GM13976 (cell line): ENCODE measurements at regions not wholly inside any gene's neighbourhood (a gene's known extent, or its start where the extent isn't known, plus 50 kb on each side); places are given as distances from the start of the nearest gene placed in this dataset.

Source experiments
- DNase-seq: peaks from one replicate; pipeline ENCODE4 v3.0.0; 2012; ENCODE audit warnings: low spot score
- in situ Hi-C: fragments of 300-500 bp; cut with MboI; formaldehyde crosslinking; loops from one replicate; pipeline ENCODE4 v1.12.0; 2022; ENCODE audit warnings: low sequenced_read_pairs, mixed read lengths, inconsistent platforms; ENCODE audit not compliant: unreplicated experiment
- TF ChIP-seq, protein P1 (sequence below): IDR thresholded peaks from 2 replicates; pipeline ENCODE4 v1.5.1; 2012; ENCODE audit warnings: borderline replicate concordance, mild to moderate bottlenecking; ENCODE audit not compliant: insufficient read depth; ENCODE audit errors: extremely low read depth, missing control alignments, control extremely low read depth

DNA sequence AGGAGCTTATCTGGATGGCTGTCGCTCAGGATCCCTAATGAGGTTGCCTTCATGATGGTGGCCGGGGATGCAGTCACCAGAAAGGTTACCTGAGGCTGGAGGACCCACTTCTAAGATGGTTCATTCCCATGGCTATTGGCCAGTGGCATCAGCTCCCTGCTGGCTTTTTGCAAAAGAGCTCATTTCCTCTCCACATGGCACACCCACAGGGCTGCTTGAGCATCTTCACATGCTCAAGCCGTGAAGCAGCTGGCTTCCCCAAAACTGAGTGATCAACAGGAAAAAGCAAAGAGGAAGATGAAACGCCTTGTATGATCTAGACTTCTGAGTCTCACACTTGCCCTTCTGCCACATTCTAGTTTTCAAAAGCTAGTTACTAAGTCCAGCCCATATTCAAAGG lies 124.6 kb upstream of the CXADR start:
- TF ChIP-seq, protein P1, sequence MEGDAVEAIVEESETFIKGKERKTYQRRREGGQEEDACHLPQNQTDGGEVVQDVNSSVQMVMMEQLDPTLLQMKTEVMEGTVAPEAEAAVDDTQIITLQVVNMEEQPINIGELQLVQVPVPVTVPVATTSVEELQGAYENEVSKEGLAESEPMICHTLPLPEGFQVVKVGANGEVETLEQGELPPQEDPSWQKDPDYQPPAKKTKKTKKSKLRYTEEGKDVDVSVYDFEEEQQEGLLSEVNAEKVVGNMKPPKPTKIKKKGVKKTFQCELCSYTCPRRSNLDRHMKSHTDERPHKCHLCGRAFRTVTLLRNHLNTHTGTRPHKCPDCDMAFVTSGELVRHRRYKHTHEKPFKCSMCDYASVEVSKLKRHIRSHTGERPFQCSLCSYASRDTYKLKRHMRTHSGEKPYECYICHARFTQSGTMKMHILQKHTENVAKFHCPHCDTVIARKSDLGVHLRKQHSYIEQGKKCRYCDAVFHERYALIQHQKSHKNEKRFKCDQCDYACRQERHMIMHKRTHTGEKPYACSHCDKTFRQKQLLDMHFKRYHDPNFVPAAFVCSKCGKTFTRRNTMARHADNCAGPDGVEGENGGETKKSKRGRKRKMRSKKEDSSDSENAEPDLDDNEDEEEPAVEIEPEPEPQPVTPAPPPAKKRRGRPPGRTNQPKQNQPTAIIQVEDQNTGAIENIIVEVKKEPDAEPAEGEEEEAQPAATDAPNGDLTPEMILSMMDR = no peak
- in situ Hi-C loops = loop anchor here (25.0 kb wide), 1 partner anchor 174 kb away; no protein-coding TSS in a partner anchor
- DNase-seq = no peak

DNA sequence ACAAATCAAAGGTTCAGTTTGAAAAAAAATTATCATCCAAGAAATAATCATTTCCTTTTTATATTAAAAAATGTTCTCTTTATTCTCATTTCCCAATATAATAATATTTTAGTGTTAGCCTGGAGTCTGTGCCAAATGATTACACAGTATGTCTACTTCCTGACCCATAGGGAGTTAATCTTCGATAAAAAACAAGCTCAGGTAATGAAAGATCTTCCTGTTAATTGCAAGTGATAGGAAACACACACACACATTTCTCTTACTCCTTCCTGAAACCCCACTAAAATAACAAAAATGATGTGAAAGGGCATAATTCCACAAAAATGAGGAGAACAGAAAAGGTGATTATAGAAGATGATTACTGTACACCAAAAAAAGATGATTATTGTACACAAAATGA lies 123.5 kb upstream of the CXADR start:
- DNase-seq = no peak
- in situ Hi-C loops = loop anchor here (25.0 kb wide), 1 partner anchor 173 kb away; no protein-coding TSS in a partner anchor
- TF ChIP-seq, protein P1 = no peak

DNA sequence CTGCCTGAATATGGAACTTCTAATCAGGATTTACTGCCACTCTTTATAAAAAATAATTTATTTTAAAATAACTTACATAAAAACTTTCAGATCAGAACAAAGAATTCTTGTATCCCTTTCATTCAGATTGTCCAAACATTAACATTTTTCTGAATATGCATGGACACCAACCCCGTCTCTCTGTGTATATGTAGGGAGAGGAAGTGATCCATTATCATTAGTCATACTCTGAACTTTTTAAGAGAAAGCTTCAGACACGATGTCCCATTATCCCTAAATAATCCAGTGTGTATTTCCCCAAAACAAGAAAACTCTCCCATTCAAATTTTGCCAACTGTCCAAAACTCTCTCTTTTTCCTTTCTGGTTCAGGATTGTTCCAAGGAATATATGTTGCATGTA lies 122.3 kb upstream of the CXADR start:
- TF ChIP-seq, protein P1 = no peak
- in situ Hi-C loops = loop anchor here (25.0 kb wide), 1 partner anchor 172 kb away; no protein-coding TSS in a partner anchor
- no peak for DNase-seq

DNA sequence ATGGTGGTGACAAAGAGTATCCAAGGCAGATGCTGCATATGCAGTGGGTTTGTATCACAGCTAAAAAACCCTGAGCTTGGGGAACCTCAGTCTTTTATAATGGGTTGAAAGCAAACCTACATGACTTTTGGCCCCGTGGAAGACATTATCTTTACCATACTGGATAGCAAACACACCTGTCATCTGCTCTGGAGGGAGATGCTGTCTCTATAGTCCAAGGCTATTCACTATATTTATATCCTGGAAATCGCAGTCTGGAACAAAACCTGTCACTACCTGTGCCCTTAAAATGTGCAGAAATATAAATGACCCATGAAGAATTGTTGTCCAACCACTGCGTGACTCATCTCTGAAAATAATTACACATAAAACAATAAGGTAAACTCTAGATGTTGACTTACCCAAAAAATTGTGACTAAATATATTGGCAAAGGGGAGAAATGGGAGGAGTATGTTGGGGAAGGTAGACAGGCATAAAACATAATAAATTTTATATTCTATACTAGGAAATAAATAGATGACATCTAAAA lies 121.0 kb upstream of the CXADR start:
- in situ Hi-C loops = loop anchor here (25.0 kb wide), 1 partner anchor 170 kb away; no protein-coding TSS in a partner anchor
- DNase-seq = no peak
- TF ChIP-seq, protein P1 = no peak

DNA sequence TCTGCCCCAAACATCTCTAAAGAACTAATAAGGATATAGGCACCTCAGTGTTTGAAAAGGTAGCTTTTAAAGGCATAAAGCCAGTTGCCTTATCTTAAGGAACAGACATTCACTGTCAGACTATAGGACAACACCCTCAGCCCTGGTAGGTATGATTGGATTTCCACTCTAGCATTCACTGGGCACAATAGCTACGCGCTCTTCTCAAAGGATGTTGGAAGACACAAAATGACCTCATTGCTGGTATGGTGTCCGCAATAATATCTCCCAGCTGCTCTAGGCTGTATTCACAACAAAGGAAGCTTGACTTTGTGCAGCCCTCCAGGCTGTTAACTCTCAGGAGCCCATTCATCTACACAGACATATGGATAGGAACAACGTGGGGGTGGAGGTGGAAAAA lies 119.4 kb upstream of the CXADR start:
- in situ Hi-C loops = loop anchor here (25.0 kb wide), 1 partner anchor 169 kb away; no protein-coding TSS in a partner anchor
- no peak for DNase-seq
- TF ChIP-seq, protein P1 = no peak

DNA sequence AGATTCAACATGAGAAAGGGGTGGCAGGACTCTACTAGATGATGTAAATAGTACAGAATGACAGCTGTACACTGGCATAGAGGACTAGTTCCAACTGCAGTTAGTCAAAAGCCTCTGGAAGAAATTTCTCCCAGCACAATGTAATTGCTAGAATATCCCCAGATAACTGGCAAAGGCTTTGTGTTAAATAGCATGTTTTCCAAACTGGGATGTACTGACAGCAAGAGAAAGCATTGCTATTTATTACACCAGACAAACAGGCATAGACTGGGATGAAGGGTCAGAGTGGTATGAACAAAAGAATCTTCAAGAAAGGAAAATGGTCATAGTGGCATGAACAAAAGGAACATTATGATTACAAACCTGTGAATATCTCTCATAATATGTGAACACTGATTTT lies 115.9 kb upstream of the CXADR start:
- DNase-seq = no peak
- in situ Hi-C loops = loop anchor here (25.0 kb wide), 1 partner anchor 165 kb away; no protein-coding TSS in a partner anchor

More for the DNA sequence above, 115.9 kb upstream of the CXADR start:
- TF ChIP-seq, protein P1 = no peak
